Testis (tissue), 2 donors: ENCODE measurements at regions not wholly inside any gene's neighbourhood (a gene's known extent, or its start where the extent isn't known, plus 50 kb on each side); places are given as distances from the start of the nearest gene placed in this dataset.

Source experiments
- DNase-seq: peaks from one replicate; pipeline ENCODE4 v3.0.0-alpha.2; 2019
- H3K27ac ChIP-seq, 2 donors: fragments of 200-600 bp; sonication (generic); one replicate each; pipeline ENCODE4 v1.5.1; 2019
- H3K27me3 ChIP-seq: fragments of 200-600 bp; sonication (generic); one replicate; pipeline ENCODE4 v1.5.1; 2019
- H3K36me3 ChIP-seq: fragments of 200-600 bp; sonication (generic); one replicate; pipeline ENCODE4 v1.5.1; 2017; ENCODE audit warnings: low read depth; ENCODE audit errors: missing control alignments
- H3K4me1 ChIP-seq: fragments of 200-600 bp; sonication (generic); one replicate; pipeline ENCODE4 v1.5.1; 2019
- H3K4me3 ChIP-seq, 2 donors: fragments of 200-600 bp; sonication (generic); one replicate each; pipeline ENCODE4 v1.5.1; 2017 to 2019
- H3K9me3 ChIP-seq: fragments of 200-600 bp; sonication (generic); one replicate; pipeline ENCODE4 v1.5.1; 2017
- POLR2A ChIP-seq: fragments of 450-650 bp; IDR thresholded peaks from one replicate; pipeline ENCODE4 v1.6.1; 2017; ENCODE audit warnings: antibody characterized with exemption, mild to moderate bottlenecking, moderate library complexity
- WGBS, 2 donors: methylation state at CpG; one replicate each; pipeline ENCODE4 v1.1.5; 2018; 5-methylcytosine and 5-hydroxymethylcytosine counted together
- intact Hi-C: fragments of 100-400 bp; cut with DNase I; formaldehyde crosslinking; loops from one replicate; pipeline ENCODE4 v1.15.1; 2023; ENCODE audit warnings: low total_unique reads
- TF ChIP-seq, protein P1 (sequence below), 3 experiments: fragments of 450-650 bp in 2 of 3; fragments of 200-600 bp in 1 of 3; sonication (generic) in 1 of 3; IDR thresholded peaks; one replicate each; pipeline ENCODE4 v1.5.1; 2016 to 2019; ENCODE audit warnings: antibody characterized with exemption in 3 of 3, mild to moderate bottlenecking in 2 of 3, moderate library complexity in 1 of 3

DNA sequence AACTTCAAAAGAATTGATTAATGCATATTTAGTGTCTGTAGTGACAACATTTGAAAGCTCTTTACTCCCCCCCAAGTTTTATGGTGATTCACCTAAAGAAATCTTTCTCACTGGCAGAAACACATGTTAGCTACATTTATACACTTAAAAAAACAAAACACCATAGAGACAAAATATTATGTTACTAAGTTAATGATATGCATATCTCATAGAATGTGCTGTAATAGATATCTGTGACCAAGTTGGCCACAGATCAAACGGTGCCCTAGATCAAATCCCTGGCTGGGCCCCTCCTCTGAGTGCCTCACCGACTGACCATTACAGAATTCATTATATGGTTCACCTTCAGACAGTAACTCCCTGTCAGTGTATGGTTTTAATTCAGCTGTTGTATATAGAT, 322.1 kb upstream of the LYPLAL1 start:
- TF ChIP-seq POLR2A: no peak
- TF ChIP-seq, protein P1, sequence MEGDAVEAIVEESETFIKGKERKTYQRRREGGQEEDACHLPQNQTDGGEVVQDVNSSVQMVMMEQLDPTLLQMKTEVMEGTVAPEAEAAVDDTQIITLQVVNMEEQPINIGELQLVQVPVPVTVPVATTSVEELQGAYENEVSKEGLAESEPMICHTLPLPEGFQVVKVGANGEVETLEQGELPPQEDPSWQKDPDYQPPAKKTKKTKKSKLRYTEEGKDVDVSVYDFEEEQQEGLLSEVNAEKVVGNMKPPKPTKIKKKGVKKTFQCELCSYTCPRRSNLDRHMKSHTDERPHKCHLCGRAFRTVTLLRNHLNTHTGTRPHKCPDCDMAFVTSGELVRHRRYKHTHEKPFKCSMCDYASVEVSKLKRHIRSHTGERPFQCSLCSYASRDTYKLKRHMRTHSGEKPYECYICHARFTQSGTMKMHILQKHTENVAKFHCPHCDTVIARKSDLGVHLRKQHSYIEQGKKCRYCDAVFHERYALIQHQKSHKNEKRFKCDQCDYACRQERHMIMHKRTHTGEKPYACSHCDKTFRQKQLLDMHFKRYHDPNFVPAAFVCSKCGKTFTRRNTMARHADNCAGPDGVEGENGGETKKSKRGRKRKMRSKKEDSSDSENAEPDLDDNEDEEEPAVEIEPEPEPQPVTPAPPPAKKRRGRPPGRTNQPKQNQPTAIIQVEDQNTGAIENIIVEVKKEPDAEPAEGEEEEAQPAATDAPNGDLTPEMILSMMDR (IDR thresholded peaks at IDR 0.05): no peak
- intact Hi-C loops: no loop called here
- WGBS, 2 donors: 51 to 76% methylated on average over 2 of the region's 2 CpGs
- Histone ChIP-seq H3K4me1 (no peaks in the 10 kb centered on the region), H3K4me3 (no peak overlapping the region), H3K9me3 (no peaks in the 10 kb centered on the region), H3K27me3 (no peaks in the 10 kb centered on the region), H3K27ac (no peak overlapping the region), H3K36me3 (no peaks in the 10 kb centered on the region)
- no peak for DNase-seq

GRCh38 chr1:218852527-218852926, 321.2 kb upstream of the LYPLAL1 start:
- Histone ChIP-seq H3K27me3 (no peaks in the 10 kb centered on the region), H3K4me1 (no peaks in the 10 kb centered on the region), H3K9me3 (no peaks in the 10 kb centered on the region), H3K36me3 (no peaks in the 10 kb centered on the region), H3K4me3 (no peak overlapping the region), H3K27ac (no peak overlapping the region)
- intact Hi-C loops: no loop called here
- no peak for TF ChIP-seq POLR2A
- TF ChIP-seq, protein P1 (IDR thresholded peaks at IDR 0.05): no peak
- WGBS, 2 donors: 82 to 88% methylated on average over 4 of the region's 4 CpGs
- no peak for DNase-seq

GRCh38 chr1:218863987-218864386, 309.7 kb upstream of the LYPLAL1 start:
- Histone ChIP-seq H3K4me1 (peaks cover 4% of the 10 kb centered on the region), H3K36me3 (no peaks in the 10 kb centered on the region), H3K27me3 (no peaks in the 10 kb centered on the region), H3K9me3 (no peaks in the 10 kb centered on the region), H3K27ac (no peak overlapping the region), H3K4me3 (no peak overlapping the region)
- 96% methylated on average over 3 of the region's 3 CpGs for WGBS, 2 donors
- intact Hi-C loops: no loop called here
- DNase-seq: no peak
- TF ChIP-seq POLR2A: no peak
- TF ChIP-seq, protein P1 (IDR thresholded peaks at IDR 0.05): no peak

- TF ChIP-seq, protein P1 (IDR thresholded peaks at IDR 0.05): no peak
- no peak for TF ChIP-seq POLR2A
- Histone ChIP-seq H3K36me3 (no peaks in the 10 kb centered on the region), H3K27ac (peak overlapping the region in 1 of 2 donors; percentile 27), H3K9me3 (no peaks in the 10 kb centered on the region), H3K27me3 (no peaks in the 10 kb centered on the region), H3K4me1 (peaks cover 4% of the 10 kb centered on the region), H3K4me3 (no peak overlapping the region)
- intact Hi-C loops: no loop called here
- peak; percentile 64 for DNase-seq
- 29 to 42% methylated on average over 1 of the region's 1 CpG for WGBS, 2 donors
Measured at GRCh38 chr1:218865591-218865990, 308.1 kb upstream of the LYPLAL1 start.

GRCh38 chr1:218866507-218866906, 307.2 kb upstream of the LYPLAL1 start:
- no peaks in the 10 kb centered on the region for H3K9me3 ChIP-seq
- H3K4me1 ChIP-seq: peaks cover 4% of the 10 kb centered on the region
- WGBS, 2 donors: 86 to 89% methylated on average over 1 of the region's 1 CpG
- DNase-seq: no peak
- TF ChIP-seq, protein P1 (IDR thresholded peaks at IDR 0.05): no peak
- TF ChIP-seq POLR2A: no peak
- H3K27ac ChIP-seq: no peak overlapping the region
- intact Hi-C loops: no loop called here
- no peak overlapping the region for H3K4me3 ChIP-seq
- H3K27me3 ChIP-seq: no peaks in the 10 kb centered on the region
- no peaks in the 10 kb centered on the region for H3K36me3 ChIP-seq
